HepG2 (cell line): ENCODE measurements at regions not wholly inside any gene's neighbourhood (a gene's known extent, or its start where the extent isn't known, plus 50 kb on each side); places are given as distances from the start of the nearest gene placed in this dataset.

ENCODE experiments used
- ATAC-seq: fragments of 200-7000 bp; cut with Tn5 transposase; 3 replicates; pipeline ENCODE4 v1.9.1; 2020; ENCODE audit warnings: mild to moderate bottlenecking, moderate library complexity
- BruUV-seq: library from RNA; stranded (reverse); fragments of 400-500 nt; replicated peaks from 2 replicates; lab custom pipeline; 2021; lab: Mats Ljungman, UMichigan
- CTCF ChIA-PET: fragments of 300-600 bp; formaldehyde crosslinking; extraction: SDS; loops from one replicate; lab custom pipeline; 2021; ENCODE audit warnings: low total read pairs, inconsistent platforms, low intra/inter-chr PET ratio; lab: Yijun Ruan, JAX
- POLR2A ChIA-PET: fragments of 350-600 bp; sonication (Branson Sonifier 250); formaldehyde crosslinking; loops from one replicate; lab custom pipeline; 2020; ENCODE audit warnings: antibody characterized with exemption, inconsistent platforms; lab: Yijun Ruan, JAX
- DNase-seq: peaks from one replicate; pipeline ENCODE4 v3.0.0-alpha.2; 2015; ENCODE audit warnings: low spot score
- FAIRE-seq: peaks from 3 replicates; lab custom pipeline; 2011; peaks lifted over from hg19 to GRCh38; lab: Jason Lieb, UNC
- H2AFZ ChIP-seq: one replicate; pipeline ENCODE4 v1.6.1; 2011; ENCODE audit warnings: low read length, inconsistent platforms
- H3K27ac ChIP-seq: fragments of 300-600 bp; 3 replicates; pipeline ENCODE4 v1.8.0; 2011; ENCODE audit warnings: mixed run types, mild to moderate bottlenecking, mixed read lengths, low read length, inconsistent platforms; ENCODE audit not compliant: insufficient read depth; ENCODE audit errors: extremely low read length
- H3K27me3 ChIP-seq, 2 experiments: fragments of 200-600 bp in 1 of 2; 2 replicates in 1 of 2; 3 replicates in 1 of 2; pipeline versions ENCODE4 v1.6.0 to v1.8.0; 2011; ENCODE audit warnings: low read length in 2 of 2, mild to moderate bottlenecking in 2 of 2, moderate library complexity in 2 of 2, inconsistent platforms in 1 of 2; ENCODE audit not compliant: insufficient read depth in 2 of 2, control insufficient read depth in 1 of 2
- H3K36me3 ChIP-seq, 2 experiments: fragments of 200-600 bp in 1 of 2; replicated peaks in 1 of 2; 2 replicates in 1 of 2; 3 replicates in 1 of 2; pipeline versions ENCODE4 v1.5.1 to v1.8.0; 2011; ENCODE audit warnings: low read length in 2 of 2, inconsistent platforms in 1 of 2; ENCODE audit not compliant: insufficient read depth in 2 of 2, control insufficient read depth in 1 of 2
- H3K4me1 ChIP-seq: 2 replicates; pipeline ENCODE4 v1.5.1; 2012; ENCODE audit warnings: low read length, inconsistent platforms; ENCODE audit not compliant: insufficient read depth
- H3K4me2 ChIP-seq: 2 replicates; pipeline ENCODE4 v1.6.0; 2011; ENCODE audit warnings: low read depth, low read length, inconsistent platforms
- H3K4me3 ChIP-seq, 3 experiments: fragments of 200-600 bp in 1 of 3; sonication (generic), shearing (Covaris generic) in 1 of 3; replicated peaks in 1 of 3; 2 replicates each; pipeline ENCODE4 v1.5.1; 2011 to 2016; ENCODE audit warnings: low read length in 3 of 3, inconsistent platforms in 2 of 3, low read depth in 2 of 3, mild to moderate bottlenecking in 2 of 3, control low read depth in 1 of 3, mixed read lengths in 1 of 3; ENCODE audit not compliant: insufficient read depth in 1 of 3
- H3K79me2 ChIP-seq: one replicate; pipeline ENCODE4 v1.6.1; 2011; ENCODE audit warnings: low read length, inconsistent platforms; ENCODE audit not compliant: insufficient read depth
- H3K9ac ChIP-seq: 2 replicates; pipeline ENCODE4 v1.6.0; 2011; ENCODE audit warnings: mild to moderate bottlenecking, low read depth, low read length, inconsistent platforms; ENCODE audit not compliant: insufficient read depth
- H3K9me3 ChIP-seq: 2 replicates; pipeline ENCODE4 v1.5.1; 2012; ENCODE audit warnings: mild to moderate bottlenecking, low read length
- H4K20me1 ChIP-seq: 2 replicates; pipeline ENCODE4 v1.6.0; 2011; ENCODE audit warnings: inconsistent platforms, mild to moderate bottlenecking, low read length, moderate library complexity; ENCODE audit not compliant: insufficient read depth
- CAMTA2 ChIP-seq: sonication (generic); formaldehyde crosslinking; IDR thresholded peaks from 2 replicates; pipeline ENCODE4 v1.4.0; 2020; ENCODE audit warnings: mild to moderate bottlenecking, missing genetic modification reagents, borderline replicate concordance
- GABPB1 ChIP-seq: IDR thresholded peaks from 2 replicates; pipeline ENCODE4 v1.6.1; 2016; ENCODE audit warnings: mild to moderate bottlenecking, missing genetic modification reagents, moderate library complexity, missing compliant biosample characterization
- GLMP ChIP-seq: sonication (generic); formaldehyde crosslinking; IDR thresholded peaks from 2 replicates; pipeline ENCODE4 v1.9.0; 2021; ENCODE audit warnings: missing genetic modification reagents, mild to moderate bottlenecking, borderline replicate concordance
- GMEB1 ChIP-seq: sonication (generic); formaldehyde crosslinking; IDR thresholded peaks from 2 replicates; pipeline ENCODE4 v1.5.1; 2020; ENCODE audit warnings: missing genetic modification reagents, mild to moderate bottlenecking, borderline replicate concordance
- HBP1 ChIP-seq: IDR thresholded peaks from 2 replicates; pipeline ENCODE4 v1.6.1; 2016; ENCODE audit warnings: low read depth, control low read depth
- KAT2B ChIP-seq: fragments of 150-350 bp; IDR thresholded peaks from 2 replicates; pipeline ENCODE4 v1.6.1; 2014; ENCODE audit warnings: low read depth, low read length, borderline replicate concordance
- MLX ChIP-seq: IDR thresholded peaks from 2 replicates; pipeline ENCODE4 v1.6.1; 2016
- SMARCE1 ChIP-seq: fragments of 450-650 bp; IDR thresholded peaks from 2 replicates; pipeline ENCODE4 v1.6.1; 2017; ENCODE audit warnings: borderline replicate concordance
- ZBTB33 ChIP-seq: sonication (generic); formaldehyde crosslinking; IDR thresholded peaks from 2 replicates; pipeline ENCODE4 v1.4.0; 2020; ENCODE audit warnings: missing genetic modification reagents
- ZBTB4 ChIP-seq: sonication (generic); formaldehyde crosslinking; IDR thresholded peaks from 2 replicates; pipeline ENCODE4 v1.4.0; 2020; ENCODE audit warnings: missing genetic modification reagents, mild to moderate bottlenecking, borderline replicate concordance
- ZNF496 ChIP-seq: sonication (generic); formaldehyde crosslinking; IDR thresholded peaks from 2 replicates; pipeline ENCODE4 v1.8.1; 2023; ENCODE audit warnings: mild to moderate bottlenecking, moderate library complexity, missing genetic modification reagents; ENCODE audit not compliant: insufficient replicate concordance
- ZNF703 ChIP-seq: sonication (generic); formaldehyde crosslinking; IDR thresholded peaks from 2 replicates; pipeline ENCODE4 v1.5.1; 2020; ENCODE audit warnings: missing genetic modification reagents, mild to moderate bottlenecking, moderate library complexity, borderline replicate concordance
- WGBS: methylation state at CpG from one replicate; pipeline ENCODE4 v1.1.6; 2017; ENCODE audit warnings: low lambda C conversion rate; 5-methylcytosine and 5-hydroxymethylcytosine counted together
- in situ Hi-C: cut with HindIII; loops from 2 replicates; pipeline ENCODE4 v1.10.0; 2017; ENCODE audit warnings: low pct_unique_long_range_greater_than_20kb; ENCODE audit not compliant: extremely low pct_ligation_motif_present
- intact Hi-C: fragments of 100-400 bp; cut with micrococcal nuclease; formaldehyde crosslinking; loops from one replicate; pipeline ENCODE4 v1.10.0; 2022; ENCODE audit not compliant: unreplicated experiment

GRCh38 chr11:114832532-114833125 lies 154.3 kb downstream of the NXPE2 start (continued):
- TF ChIP-seq ZBTB33 (no peak), MLX (CRISPR knock-in tag) (no peak), SMARCE1 (no peak), GMEB1 (CRISPR knock-in tag) (no peak), ZNF496 (no peak)

- in situ Hi-C loops: no loop called here
- intact Hi-C loops: no loop called here
- ATAC-seq: no peak
- ChIA-PET CTCF (no interaction called here), POLR2A (no interaction called here)
- H3K9me3 ChIP-seq: no peaks in the 10 kb centered on the region
- no peak overlapping the region for H2AFZ ChIP-seq
- 0% methylated on average over 3 of the region's 3 CpGs for WGBS
- no peak for DNase-seq
- H3K36me3 ChIP-seq: no peaks in the 10 kb centered on the region
- H3K27me3 ChIP-seq: no peaks in the 10 kb centered on the region; a peak in 1 of 5 replicates
- no peak overlapping the region for H3K27ac ChIP-seq
- no peaks in the 10 kb centered on the region for H4K20me1 ChIP-seq
- no peak overlapping the region for H3K4me2 ChIP-seq
- no peaks in the 10 kb centered on the region for H3K4me1 ChIP-seq
- H3K79me2 ChIP-seq: no peaks in the 10 kb centered on the region
- no peak overlapping the region for H3K4me3 ChIP-seq
- no peak overlapping the region for H3K9ac ChIP-seq
- no peak for FAIRE-seq
- no TSS peak for BruUV-seq
- TF ChIP-seq KAT2B: no peak
- TF ChIP-seq ZBTB4 (CRISPR knock-in tag): no peak
- TF ChIP-seq ZNF703 (CRISPR knock-in tag): no peak
- TF ChIP-seq CAMTA2 (CRISPR knock-in tag): no peak
- TF ChIP-seq GABPB1 (CRISPR knock-in tag): no peak
- no peak for TF ChIP-seq GLMP
- no peak for TF ChIP-seq HBP1 (CRISPR knock-in tag)
These were observed 157.8 kb downstream of the NXPE2 start for GRCh38 chr11:114836161-114836560.
